Ishikawa (cell line): ENCODE measurements at regions not wholly inside any gene's neighbourhood (a gene's known extent, or its start where the extent isn't known, plus 50 kb on each side); places are given as distances from the start of the nearest gene placed in this dataset.

Experiments
- CEBPB ChIP-seq: IDR thresholded peaks from 2 replicates; pipeline ENCODE4 v1.6.1; 2012
- CREB1 ChIP-seq: IDR thresholded peaks from 2 replicates; pipeline ENCODE4 v1.6.1; 2012; ENCODE audit warnings: low read depth
- EGR1 ChIP-seq: IDR thresholded peaks from 2 replicates; pipeline ENCODE4 v1.6.1; 2012
- EP300 ChIP-seq: IDR thresholded peaks from 2 replicates; pipeline ENCODE4 v1.6.1; 2012; ENCODE audit warnings: borderline replicate concordance
- FOXM1 ChIP-seq: IDR thresholded peaks from 2 replicates; pipeline ENCODE4 v1.6.1; 2012; ENCODE audit warnings: low read depth, borderline replicate concordance
- NFIC ChIP-seq: IDR thresholded peaks from 2 replicates; pipeline ENCODE4 v1.6.1; 2012
- RAD21 ChIP-seq: IDR thresholded peaks from 2 replicates; pipeline ENCODE4 v1.6.1; 2012; ENCODE audit warnings: low read depth
- TAF1 ChIP-seq: IDR thresholded peaks from 2 replicates; pipeline ENCODE4 v1.6.1; 2012; ENCODE audit warnings: low read depth, mild to moderate bottlenecking
- TCF12 ChIP-seq: IDR thresholded peaks from 2 replicates; pipeline ENCODE4 v1.6.1; 2012; ENCODE audit warnings: low read depth
- YY1 ChIP-seq: IDR thresholded peaks from 2 replicates; pipeline ENCODE4 v1.6.1; 2012; ENCODE audit warnings: low read depth
- TF ChIP-seq, protein P1 (sequence below): IDR thresholded peaks from 2 replicates; pipeline ENCODE4 v1.6.1; 2012
- TF ChIP-seq, protein P2 (sequence below): IDR thresholded peaks from 2 replicates; pipeline ENCODE4 v1.6.1; 2012; ENCODE audit warnings: low read depth, mild to moderate bottlenecking
- TF ChIP-seq, protein P3 (sequence below): IDR thresholded peaks from 2 replicates; pipeline ENCODE4 v1.6.1; 2012

DNA sequence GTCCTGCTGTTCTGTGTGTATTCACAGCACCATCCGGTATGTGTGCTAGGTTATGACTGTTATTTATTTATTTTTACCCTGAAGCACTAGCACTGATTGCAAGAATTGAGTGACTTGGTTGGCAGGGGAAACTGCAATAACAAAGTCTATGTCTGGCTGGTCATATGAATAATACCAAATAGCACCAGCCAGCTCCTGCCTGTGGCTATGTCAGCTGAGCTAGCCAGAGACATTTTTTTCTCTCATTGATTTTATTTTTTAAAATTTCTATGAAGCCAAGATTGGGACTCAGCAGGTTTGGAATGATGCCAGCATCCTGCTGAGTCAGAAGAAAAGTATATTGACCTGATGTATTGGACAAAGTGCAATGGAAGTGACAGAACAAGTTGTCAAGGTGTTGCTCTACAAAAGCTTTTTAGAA is 188.5 kb upstream of the CDH2 start:
- peak; percentile 60 for TF ChIP-seq NFIC
- TF ChIP-seq CEBPB: no peak
- TF ChIP-seq TCF12: no peak
- TF ChIP-seq CREB1: no peak
- TF ChIP-seq, protein P1, sequence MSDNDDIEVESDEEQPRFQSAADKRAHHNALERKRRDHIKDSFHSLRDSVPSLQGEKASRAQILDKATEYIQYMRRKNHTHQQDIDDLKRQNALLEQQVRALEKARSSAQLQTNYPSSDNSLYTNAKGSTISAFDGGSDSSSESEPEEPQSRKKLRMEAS: no peak
- TF ChIP-seq YY1: no peak
- TF ChIP-seq, protein P2, sequence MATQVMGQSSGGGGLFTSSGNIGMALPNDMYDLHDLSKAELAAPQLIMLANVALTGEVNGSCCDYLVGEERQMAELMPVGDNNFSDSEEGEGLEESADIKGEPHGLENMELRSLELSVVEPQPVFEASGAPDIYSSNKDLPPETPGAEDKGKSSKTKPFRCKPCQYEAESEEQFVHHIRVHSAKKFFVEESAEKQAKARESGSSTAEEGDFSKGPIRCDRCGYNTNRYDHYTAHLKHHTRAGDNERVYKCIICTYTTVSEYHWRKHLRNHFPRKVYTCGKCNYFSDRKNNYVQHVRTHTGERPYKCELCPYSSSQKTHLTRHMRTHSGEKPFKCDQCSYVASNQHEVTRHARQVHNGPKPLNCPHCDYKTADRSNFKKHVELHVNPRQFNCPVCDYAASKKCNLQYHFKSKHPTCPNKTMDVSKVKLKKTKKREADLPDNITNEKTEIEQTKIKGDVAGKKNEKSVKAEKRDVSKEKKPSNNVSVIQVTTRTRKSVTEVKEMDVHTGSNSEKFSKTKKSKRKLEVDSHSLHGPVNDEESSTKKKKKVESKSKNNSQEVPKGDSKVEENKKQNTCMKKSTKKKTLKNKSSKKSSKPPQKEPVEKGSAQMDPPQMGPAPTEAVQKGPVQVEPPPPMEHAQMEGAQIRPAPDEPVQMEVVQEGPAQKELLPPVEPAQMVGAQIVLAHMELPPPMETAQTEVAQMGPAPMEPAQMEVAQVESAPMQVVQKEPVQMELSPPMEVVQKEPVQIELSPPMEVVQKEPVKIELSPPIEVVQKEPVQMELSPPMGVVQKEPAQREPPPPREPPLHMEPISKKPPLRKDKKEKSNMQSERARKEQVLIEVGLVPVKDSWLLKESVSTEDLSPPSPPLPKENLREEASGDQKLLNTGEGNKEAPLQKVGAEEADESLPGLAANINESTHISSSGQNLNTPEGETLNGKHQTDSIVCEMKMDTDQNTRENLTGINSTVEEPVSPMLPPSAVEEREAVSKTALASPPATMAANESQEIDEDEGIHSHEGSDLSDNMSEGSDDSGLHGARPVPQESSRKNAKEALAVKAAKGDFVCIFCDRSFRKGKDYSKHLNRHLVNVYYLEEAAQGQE: no peak
- no peak for TF ChIP-seq FOXM1
- no peak for TF ChIP-seq TAF1
- no peak for TF ChIP-seq RAD21
- TF ChIP-seq EGR1: no peak
- no peak for TF ChIP-seq EP300
- TF ChIP-seq, protein P3, sequence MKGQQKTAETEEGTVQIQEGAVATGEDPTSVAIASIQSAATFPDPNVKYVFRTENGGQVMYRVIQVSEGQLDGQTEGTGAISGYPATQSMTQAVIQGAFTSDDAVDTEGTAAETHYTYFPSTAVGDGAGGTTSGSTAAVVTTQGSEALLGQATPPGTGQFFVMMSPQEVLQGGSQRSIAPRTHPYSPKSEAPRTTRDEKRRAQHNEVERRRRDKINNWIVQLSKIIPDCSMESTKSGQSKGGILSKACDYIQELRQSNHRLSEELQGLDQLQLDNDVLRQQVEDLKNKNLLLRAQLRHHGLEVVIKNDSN: no peak
